Uterus (tissue), 3 donors: ENCODE measurements at regions not wholly inside any gene's neighbourhood (a gene's known extent, or its start where the extent isn't known, plus 50 kb on each side); places are given as distances from the start of the nearest gene placed in this dataset.
"Not testable (repeated sequence)": the region's sequence is repeated elsewhere in the genome, so short reads cannot be mapped to it uniquely, and the experiment has no call there.

Source experiments
- DNase-seq, 2 donors: peaks; one replicate each; pipeline ENCODE4 v3.0.0-alpha.2; 2019 to 2020
- H3K27ac ChIP-seq, 2 donors: fragments of 200-600 bp; sonication (generic); 1 replicate in 1 of 2; 2 replicates in 1 of 2; pipeline ENCODE4 v1.5.1; 2016 to 2018
- H3K27me3 ChIP-seq, 2 donors: fragments of 200-600 bp; sonication (generic); one replicate each; pipeline ENCODE4 v1.5.1; 2018 to 2019; ENCODE audit warnings: control low read depth in 1 of 2
- H3K36me3 ChIP-seq, 2 donors: fragments of 200-600 bp; sonication (generic); one replicate each; pipeline ENCODE4 v1.5.1; 2019; ENCODE audit warnings: control low read depth in 1 of 2
- H3K4me1 ChIP-seq, 2 donors: fragments of 200-600 bp; sonication (generic); one replicate each; pipeline ENCODE4 v1.5.1; 2018 to 2019; ENCODE audit warnings: control low read depth in 1 of 2
- H3K4me3 ChIP-seq, 2 donors: fragments of 200-600 bp; sonication (generic); 1 replicate in 1 of 2; 2 replicates in 1 of 2; pipeline ENCODE4 v1.5.1; 2018 to 2019; ENCODE audit warnings: mild to moderate bottlenecking in 1 of 2
- H3K9me3 ChIP-seq, 2 donors: fragments of 200-600 bp; sonication (generic); one replicate each; pipeline ENCODE4 v1.5.1; 2019; ENCODE audit warnings: control low read depth in 1 of 2
- CTCF ChIP-seq, 4 experiments: fragments of 200-600 bp in 2 of 4; fragments of 450-650 bp in 2 of 4; sonication (generic) in 2 of 4; IDR thresholded peaks; one replicate each; pipeline ENCODE4 v1.5.1; 2016 to 2019; ENCODE audit warnings: antibody characterized with exemption in 4 of 4, mild to moderate bottlenecking in 2 of 4, moderate library complexity in 1 of 4
- POLR2A ChIP-seq, 2 donors: fragments of 450-650 bp; IDR thresholded peaks; one replicate each; pipeline ENCODE4 v1.6.1; 2016; ENCODE audit warnings: antibody characterized with exemption in 2 of 2, mild to moderate bottlenecking in 1 of 2, moderate library complexity in 1 of 2
- intact Hi-C: fragments of 100-400 bp; cut with DNase I; formaldehyde crosslinking; loops from one replicate; pipeline ENCODE4 v1.15.1; 2023; ENCODE audit warnings: low total_unique reads
- donor health status: DM: yes; HTN: yes; CAD: no.

- no peak for DNase-seq
- H3K4me1 ChIP-seq = no peaks in the 10 kb centered on the region
- H3K36me3 ChIP-seq = no peaks in the 10 kb centered on the region
- no peak overlapping the region for H3K27ac ChIP-seq
- no peak overlapping the region for H3K4me3 ChIP-seq
- H3K9me3 ChIP-seq = no peaks in the 10 kb centered on the region
- TF ChIP-seq POLR2A (IDR thresholded peaks at IDR 0.05) (no peak), CTCF (IDR thresholded peaks at IDR 0.05) (no peak)
- intact Hi-C loops = no loop called here
- H3K27me3 ChIP-seq = no peaks in the 10 kb centered on the region
These were observed 242.5 kb downstream of the MYCN start for GRCh38 chr2:16182841-16183240.

GRCh38 chr2:16182311-16182815 lies 242.0 kb downstream of the MYCN start:
- H3K4me1 ChIP-seq, H3K9me3 ChIP-seq, H3K27me3 ChIP-seq, intact Hi-C loops, H3K27ac ChIP-seq, DNase-seq, H3K36me3 ChIP-seq, H3K4me3 ChIP-seq: not testable (repeated sequence)

- Histone ChIP-seq H3K4me3 (no peak overlapping the region), H3K36me3 (no peaks in the 10 kb centered on the region), H3K27me3 (no peaks in the 10 kb centered on the region), H3K27ac (no peak overlapping the region), H3K4me1 (no peaks in the 10 kb centered on the region), H3K9me3 (no peaks in the 10 kb centered on the region)
- TF ChIP-seq POLR2A (IDR thresholded peaks at IDR 0.05) (no peak), CTCF (IDR thresholded peaks at IDR 0.05) (no peak)
- intact Hi-C loops = no loop called here
- DNase-seq = no peak
These were observed 241.4 kb downstream of the MYCN start for GRCh38 chr2:16181741-16182090.

GRCh38 chr2:16181062-16181740 lies 240.9 kb downstream of the MYCN start:
- TF ChIP-seq CTCF (IDR thresholded peaks at IDR 0.05) = no peak
- no peak for TF ChIP-seq POLR2A (IDR thresholded peaks at IDR 0.05)
- H3K27me3 ChIP-seq = no peaks in the 10 kb centered on the region
- intact Hi-C loops = no loop called here
- H3K27ac ChIP-seq = no peak overlapping the region
- H3K36me3 ChIP-seq = no peaks in the 10 kb centered on the region
- no peak for DNase-seq
- no peaks in the 10 kb centered on the region for H3K4me1 ChIP-seq
- H3K9me3 ChIP-seq = no peaks in the 10 kb centered on the region
- no peak overlapping the region for H3K4me3 ChIP-seq

- Histone ChIP-seq H3K27me3 (no peaks in the 10 kb centered on the region), H3K27ac (no peak overlapping the region), H3K4me1 (no peaks in the 10 kb centered on the region), H3K36me3 (no peaks in the 10 kb centered on the region), H3K9me3 (no peaks in the 10 kb centered on the region), H3K4me3 (no peak overlapping the region)
- DNase-seq = no peak
- TF ChIP-seq POLR2A (IDR thresholded peaks at IDR 0.05) (no peak), CTCF (IDR thresholded peaks at IDR 0.05) (no peak)
- intact Hi-C loops = no loop called here
These were observed 240.3 kb downstream of the MYCN start for GRCh38 chr2:16180631-16181030.
